T47D (cell line): ENCODE measurements at regions not wholly inside any gene's neighbourhood (a gene's known extent, or its start where the extent isn't known, plus 50 kb on each side); places are given as distances from the start of the nearest gene placed in this dataset.
"Not testable (repeated sequence)": the region's sequence is repeated elsewhere in the genome, so short reads cannot be mapped to it uniquely, and the experiment has no call there.

Experiments
- DNase-seq, 2 experiments: peaks; one replicate each; pipeline versions ENCODE4 v3.0.0 to v3.0.0-alpha.2; 2011 to 2012; ENCODE audit warnings: low read depth in 1 of 2, low spot score in 1 of 2
- JUND ChIP-seq: IDR thresholded peaks from 2 replicates; pipeline ENCODE4 v1.6.1; 2012; ENCODE audit warnings: low read depth
- in situ Hi-C: cut with HindIII; loops from 2 replicates; pipeline ENCODE4 v1.10.0; 2016; ENCODE audit warnings: low sequenced_read_pairs, low pct_unique_long_range_greater_than_20kb

DNA sequence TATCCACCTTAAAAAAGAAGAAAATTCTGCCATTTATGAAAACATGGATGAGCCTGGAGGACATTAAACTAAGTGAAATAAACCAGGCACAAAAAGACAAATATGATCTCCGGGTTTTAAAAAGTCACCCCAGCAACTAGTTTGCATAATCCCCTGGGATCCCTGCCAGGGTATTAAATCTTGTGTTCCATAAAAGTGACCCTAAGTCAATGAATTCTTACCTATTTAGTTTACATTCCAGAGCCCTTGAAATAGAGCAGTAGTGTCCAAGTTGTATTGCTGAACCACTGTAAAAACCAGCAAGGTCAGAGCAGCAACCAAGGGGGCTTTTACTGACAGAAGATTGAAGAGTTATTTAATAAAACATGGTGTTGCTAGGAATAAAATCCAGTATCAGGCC is 716.8 kb upstream of the BCHE start:
- DNase-seq, result no peak
- in situ Hi-C loops, result no loop called here
- no peak for TF ChIP-seq JUND

DNA sequence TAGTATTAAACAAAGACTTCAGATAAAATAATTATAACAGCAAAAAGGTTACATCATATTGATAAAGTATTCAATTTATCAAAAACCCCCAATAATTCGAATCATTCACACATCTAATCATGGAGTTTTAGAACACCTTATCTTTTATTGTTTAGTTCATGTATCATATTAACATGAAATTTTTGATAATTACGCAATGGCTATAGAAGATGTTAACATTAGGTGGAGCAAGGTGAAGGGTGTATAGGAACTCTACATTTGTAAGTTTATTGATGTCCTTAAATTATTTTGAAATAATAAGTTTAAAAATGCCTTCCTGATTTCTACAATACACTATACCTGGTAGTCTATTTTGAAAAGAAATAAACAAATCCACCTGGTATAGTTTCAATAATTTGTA is 696.5 kb upstream of the BCHE start:
- in situ Hi-C loops, result no loop called here
- DNase-seq, result no peak
- TF ChIP-seq JUND, result no peak

DNA sequence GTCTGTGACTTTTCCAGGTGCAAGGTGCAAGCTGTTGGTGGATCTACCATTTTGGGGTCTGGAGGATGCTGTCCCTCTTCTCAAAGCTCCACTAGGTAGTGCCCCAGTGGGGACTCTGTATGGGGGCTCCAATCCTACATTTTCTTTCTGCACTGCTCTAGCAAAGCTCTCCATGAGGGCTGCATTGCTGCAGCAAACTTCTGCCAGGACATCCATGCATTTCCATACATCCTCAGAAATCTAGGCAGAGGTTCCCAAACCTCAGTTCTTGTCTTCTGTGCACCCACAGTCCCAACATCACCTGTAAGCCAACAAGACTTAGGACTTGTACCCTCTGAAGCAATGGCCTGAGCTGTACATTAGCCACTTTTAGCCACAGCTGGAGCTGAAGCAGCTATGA is 694.5 kb upstream of the BCHE start:
- in situ Hi-C loops, result no loop called here
- no peak for TF ChIP-seq JUND
- peak in 1 of 2 experiments; percentile 22 for DNase-seq

DNA sequence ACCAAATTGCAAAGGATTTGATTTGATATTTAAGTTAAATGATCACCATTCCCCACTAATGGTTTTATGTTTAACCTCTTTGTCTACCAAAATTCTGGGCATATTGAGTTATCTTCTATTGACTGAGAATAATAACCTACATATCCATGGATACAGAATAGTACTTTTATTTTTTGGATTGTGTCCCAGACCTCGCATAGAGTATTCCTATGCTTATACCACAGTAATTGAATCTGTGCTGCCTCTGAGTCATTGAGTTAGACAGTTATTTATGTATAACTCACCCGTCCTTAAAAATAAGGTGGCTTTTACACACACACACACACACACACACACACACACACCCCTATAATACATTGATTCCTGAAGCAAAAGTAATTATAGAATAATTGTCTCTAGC is 690.1 kb upstream of the BCHE start:
- no peak for DNase-seq
- no peak for TF ChIP-seq JUND

DNA sequence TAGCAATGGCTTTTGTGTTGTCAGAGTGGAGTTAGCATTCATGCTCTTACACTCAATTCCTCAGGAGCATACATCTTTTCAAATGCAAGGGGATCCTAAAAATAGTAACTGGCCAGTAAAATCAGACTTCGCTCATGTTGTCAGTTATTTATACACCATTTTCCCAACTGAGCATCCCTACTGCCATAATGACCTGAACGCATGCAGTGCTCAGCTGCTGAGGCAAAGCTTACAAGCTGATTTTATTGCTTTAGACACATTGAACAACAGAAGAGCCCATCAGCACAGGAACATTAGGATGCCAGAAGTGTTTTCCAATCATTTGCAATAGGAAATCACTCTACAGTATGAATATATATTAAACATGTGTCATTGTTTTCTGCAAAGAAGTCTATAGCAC is 689.7 kb upstream of the BCHE start:
- in situ Hi-C loops, result no loop called here
- no peak for DNase-seq
- TF ChIP-seq JUND, result no peak

More for the DNA sequence above, 690.1 kb upstream of the BCHE start:
- in situ Hi-C loops, result no loop called here

DNA sequence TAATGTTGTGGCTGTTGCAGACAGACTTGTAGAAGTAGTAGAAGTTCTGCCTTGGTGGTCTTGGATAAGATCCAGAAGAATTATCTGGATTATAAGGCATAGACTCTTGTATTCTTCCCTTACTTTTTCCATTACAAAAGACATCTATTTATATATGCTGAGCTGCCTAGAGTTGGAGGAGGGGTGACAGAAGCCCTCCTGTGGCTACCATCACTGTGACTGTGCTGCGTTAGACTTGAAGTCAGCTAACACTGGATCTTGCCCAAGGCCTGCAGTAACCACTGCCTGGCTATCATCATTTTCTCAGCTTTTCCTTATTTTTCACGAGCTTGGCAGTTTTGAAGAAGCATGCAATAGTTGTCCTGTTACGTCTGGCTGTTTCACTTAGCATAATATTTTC is 684.8 kb upstream of the BCHE start:
- DNase-seq, result no peak
- in situ Hi-C loops, result no loop called here
- no peak for TF ChIP-seq JUND

DNA sequence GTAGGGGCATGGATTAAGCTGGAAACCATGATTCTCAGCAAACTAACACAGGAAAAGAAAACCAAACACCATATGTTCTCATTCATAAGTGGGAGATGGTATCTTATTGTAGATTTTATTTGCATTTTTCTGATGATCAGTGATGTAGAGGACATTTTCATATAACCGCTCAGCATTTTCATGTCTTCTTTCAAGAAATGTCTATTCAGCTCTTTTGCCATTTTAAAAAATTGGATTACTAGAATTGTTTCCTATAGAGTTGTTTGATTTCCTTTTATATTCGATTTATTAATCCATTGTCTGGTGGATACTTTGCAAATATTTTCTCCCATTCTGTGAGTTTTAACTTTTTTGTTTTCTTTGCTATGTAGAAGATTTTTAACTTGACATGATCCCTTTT is 682.2 kb upstream of the BCHE start:
- in situ Hi-C loops, result no loop called here
- DNase-seq, result no peak
- no peak for TF ChIP-seq JUND

DNA sequence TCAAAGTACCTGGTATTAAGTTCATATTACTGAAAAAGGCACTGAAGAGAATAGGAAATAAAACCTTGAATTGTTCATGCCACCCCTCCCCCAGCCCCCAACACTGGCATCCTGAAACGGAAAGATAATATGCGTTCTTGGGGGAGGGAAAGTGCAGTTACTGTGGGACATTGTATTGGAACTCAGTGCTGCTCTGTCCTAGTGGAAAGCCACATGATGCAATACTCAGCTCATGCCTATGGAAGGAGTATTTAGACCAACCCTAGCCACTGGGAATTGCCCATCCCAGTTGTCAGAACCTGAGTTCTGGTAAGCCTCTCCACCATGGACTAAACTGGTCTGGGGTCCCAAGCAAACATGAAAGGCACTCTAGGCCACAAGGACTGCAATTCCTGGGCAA is 680.8 kb upstream of the BCHE start:
- no peak for TF ChIP-seq JUND
- no peak for DNase-seq
- in situ Hi-C loops, result no loop called here

DNA sequence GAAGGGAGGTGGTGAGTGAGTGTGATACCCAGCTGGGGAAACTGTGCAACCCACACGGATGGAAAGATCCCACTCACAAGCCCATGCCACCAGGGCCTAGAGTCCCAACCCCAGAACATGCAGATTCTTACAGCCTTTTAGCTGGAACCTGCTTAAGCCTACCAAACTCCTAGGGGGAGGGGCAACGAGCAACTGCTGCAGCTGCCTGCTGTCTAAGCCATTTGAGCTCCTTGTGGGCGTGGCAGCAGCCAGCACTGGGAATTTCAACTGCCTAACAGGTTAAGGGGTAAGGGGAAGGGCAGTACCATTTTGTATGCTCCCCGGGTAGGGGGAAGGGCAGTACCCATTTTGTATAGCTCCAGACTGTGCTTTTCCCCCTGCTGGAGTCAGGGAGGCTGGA is 673.2 kb upstream of the BCHE start:
- TF ChIP-seq JUND, result no peak
- DNase-seq, result peak in 1 of 2 experiments; percentile 47
- in situ Hi-C loops, result no loop called here

DNA sequence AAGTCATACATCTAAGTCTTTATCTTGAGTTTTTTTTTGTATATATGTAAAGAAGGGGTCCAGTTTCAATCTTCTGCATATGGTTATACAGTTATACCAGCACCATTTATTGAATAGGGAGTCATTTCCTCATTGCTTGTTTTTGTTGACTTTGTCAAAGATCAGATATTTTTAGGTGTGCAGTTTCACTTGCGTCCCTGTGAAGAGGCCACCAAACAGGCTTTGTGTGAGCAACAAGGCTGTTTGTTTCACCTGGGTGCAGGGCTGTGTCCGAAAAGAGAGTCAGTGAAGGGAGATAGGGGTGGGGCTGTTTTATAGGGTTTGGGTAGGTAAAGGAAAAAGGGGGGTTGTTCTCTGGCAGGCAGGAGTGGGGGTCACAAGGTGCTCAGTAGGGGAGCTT is 663.2 kb upstream of the BCHE start:
- peak in 1 of 2 experiments; percentile 42 for DNase-seq
- in situ Hi-C loops, result not testable (repeated sequence)

DNA sequence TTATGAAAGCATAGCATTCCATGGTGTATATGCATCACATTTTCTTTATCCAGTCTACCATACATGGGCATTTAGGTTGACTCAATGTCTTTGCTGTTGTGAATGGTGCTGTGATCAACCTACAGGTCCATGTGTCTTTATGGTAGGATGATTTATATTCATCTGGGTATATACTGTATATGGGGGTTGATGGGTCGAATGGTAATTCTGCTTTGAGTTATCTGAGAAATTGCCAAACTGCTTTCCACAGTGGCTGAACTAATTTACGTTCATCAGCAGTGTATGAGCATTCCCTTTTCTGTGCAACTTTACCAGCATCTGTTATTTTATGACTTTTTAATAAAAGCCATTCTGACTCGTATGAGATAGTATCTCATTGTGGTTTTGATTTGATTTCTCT is 662.4 kb upstream of the BCHE start:
- DNase-seq, result no peak

DNA sequence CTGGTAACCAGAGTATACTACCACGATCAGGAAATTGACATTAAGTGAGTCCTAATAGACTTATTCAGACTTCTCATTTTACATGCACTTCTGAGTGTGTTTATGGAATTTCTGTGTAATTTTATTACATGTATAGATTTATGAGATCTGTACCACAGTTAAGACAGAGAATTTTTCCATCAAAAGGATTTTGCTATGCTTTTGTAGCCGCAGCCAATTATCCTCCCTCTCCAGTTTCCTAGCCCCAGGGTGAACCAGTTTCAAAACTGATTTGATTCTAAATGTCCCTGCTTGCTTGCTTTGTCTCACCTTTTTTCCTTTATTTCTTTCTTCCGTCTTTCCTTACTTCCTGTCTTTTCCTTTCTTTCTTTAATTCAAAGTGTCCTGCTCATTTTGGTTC is 661.2 kb upstream of the BCHE start:
- in situ Hi-C loops, result no loop called here
- DNase-seq, result no peak
- no peak for TF ChIP-seq JUND

More for the DNA sequence above, 662.4 kb upstream of the BCHE start:
- TF ChIP-seq JUND, result no peak
- in situ Hi-C loops, result no loop called here

DNA sequence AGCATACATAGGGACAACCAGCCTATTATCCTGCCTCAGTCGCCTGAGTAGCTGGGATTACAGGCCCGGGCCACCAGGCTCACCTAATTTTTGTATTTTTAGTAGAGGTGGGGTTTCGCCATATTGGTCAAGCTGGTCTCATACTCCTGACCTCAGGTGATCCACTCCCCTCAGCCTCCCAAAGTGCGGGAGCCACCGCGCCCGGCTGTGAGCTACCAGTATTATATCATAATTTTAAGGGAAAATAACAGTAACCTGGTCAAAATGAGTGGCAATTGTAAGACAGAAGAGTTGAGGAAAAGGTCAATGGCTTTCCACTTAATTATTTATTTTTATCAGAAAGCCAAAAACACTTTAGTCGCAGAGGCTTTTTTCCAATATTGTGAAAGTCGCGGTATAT is 652.6 kb upstream of the BCHE start:
- DNase-seq, result no peak
- in situ Hi-C loops, result no loop called here

DNA sequence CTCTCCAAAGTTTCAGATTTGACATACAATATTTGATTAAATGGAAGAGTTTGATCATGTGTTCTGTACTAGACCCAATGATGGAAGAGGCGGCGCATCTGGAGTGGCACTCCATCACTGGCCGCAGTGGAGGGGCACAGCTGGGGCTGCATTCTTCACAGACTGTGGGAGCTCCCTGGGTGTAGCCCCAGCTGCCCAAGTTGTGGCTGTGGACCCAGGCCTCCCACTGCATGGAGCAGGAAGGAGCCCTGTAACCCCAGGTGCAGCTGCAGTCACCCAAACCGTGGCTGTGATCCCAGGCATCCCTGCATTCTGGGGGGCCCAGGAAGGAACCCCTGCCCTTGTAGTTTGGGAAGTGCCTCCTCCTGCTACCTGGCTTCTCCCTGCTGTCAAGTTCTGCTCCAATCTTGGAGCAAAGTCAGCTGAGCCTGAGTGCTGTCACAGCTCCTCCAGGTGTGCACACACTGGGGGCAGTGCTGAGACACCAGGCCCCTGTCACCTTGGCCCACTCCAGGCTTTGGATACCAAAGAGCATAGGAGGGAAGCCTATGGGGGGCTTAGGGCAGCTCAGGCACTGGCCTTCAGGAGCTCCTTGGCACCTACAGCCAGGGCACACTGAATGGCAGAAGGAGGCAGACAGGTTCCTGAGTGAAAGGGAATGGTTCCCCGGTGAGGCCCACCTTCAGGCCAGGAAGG is 651.9 kb upstream of the BCHE start:
- no peak for DNase-seq
- in situ Hi-C loops, result no loop called here
- TF ChIP-seq JUND, result no peak

More for the DNA sequence above, 652.6 kb upstream of the BCHE start:
- no peak for TF ChIP-seq JUND
